H1 (cell line): ENCODE measurements at regions not wholly inside any gene's neighbourhood (a gene's known extent, or its start where the extent isn't known, plus 50 kb on each side); places are given as distances from the start of the nearest gene placed in this dataset.

Source experiments
- CREB1 ChIP-seq: IDR thresholded peaks from 2 replicates; pipeline ENCODE4 v1.6.1; 2012; ENCODE audit warnings: inconsistent platforms
- EP300 ChIP-seq, 2 experiments: IDR thresholded peaks; 1 replicate in 1 of 2; 2 replicates in 1 of 2; pipeline ENCODE4 v1.6.1; 2011 to 2012; ENCODE audit warnings: low read depth in 2 of 2, low read length in 2 of 2, mild to moderate bottlenecking in 2 of 2, borderline replicate concordance in 1 of 2, inconsistent platforms in 1 of 2, moderate library complexity in 1 of 2
- KDM5A ChIP-seq: fragments of 200-600 bp; IDR thresholded peaks from 2 replicates; pipeline ENCODE4 v1.7.1; 2012; ENCODE audit warnings: mild to moderate bottlenecking, low read length, inconsistent platforms, mixed read lengths
- POLR2A ChIP-seq, 2 experiments: IDR thresholded peaks; 1 replicate in 1 of 2; 2 replicates in 1 of 2; pipeline ENCODE4 v1.6.1; 2011; ENCODE audit warnings: low read depth in 2 of 2, low read length in 2 of 2, mild to moderate bottlenecking in 2 of 2; ENCODE audit errors: control extremely low read depth in 1 of 2
- TF ChIP-seq, protein P1 (sequence below): IDR thresholded peaks from 2 replicates; pipeline ENCODE4 v1.6.1; 2011; ENCODE audit warnings: low read depth, mild to moderate bottlenecking, low read length; ENCODE audit not compliant: insufficient read depth
- TF ChIP-seq, protein P2 (sequence below), 3 experiments: IDR thresholded peaks; 1 replicate in 2 of 3; 2 replicates in 1 of 3; pipeline versions ENCODE4 v1.5.1 to v1.6.1; 2011; ENCODE audit warnings: low read length in 3 of 3, mild to moderate bottlenecking in 3 of 3, inconsistent platforms in 2 of 3, low read depth in 1 of 3, moderate library complexity in 1 of 3; ENCODE audit not compliant: insufficient read depth in 1 of 3; ENCODE audit errors: control extremely low read depth in 1 of 3
- TF ChIP-seq, protein P3 (sequence below): IDR thresholded peaks from 2 replicates; pipeline ENCODE4 v1.6.1; 2012; ENCODE audit warnings: inconsistent platforms

DNA sequence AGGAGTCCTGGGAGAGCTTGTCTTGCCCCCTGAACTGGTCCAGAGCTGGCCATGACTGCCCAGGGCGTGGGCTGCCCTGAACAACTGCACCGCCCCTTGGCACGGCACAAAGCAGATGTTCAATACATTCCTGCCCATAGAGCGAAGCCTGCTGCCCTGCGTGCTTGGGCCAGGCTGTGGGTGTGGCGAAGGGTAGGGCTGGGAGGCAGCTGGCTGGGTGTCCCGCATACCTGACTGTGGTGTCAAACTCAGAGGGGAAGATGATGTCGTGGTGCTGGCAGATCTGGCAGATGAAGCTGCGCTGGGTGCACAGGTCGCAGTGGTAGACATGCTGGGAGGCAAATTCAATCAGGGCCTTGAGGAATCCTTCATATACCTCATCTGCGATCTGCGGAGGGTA, 124.2 kb upstream of the SMURF2 start:
- TF ChIP-seq KDM5A (no peak), POLR2A (IDR thresholded peaks at IDR 0.05; ENCODE audit: control extremely low read depth in 1 of 2, low read depth in 2 of 2, low read length in 2 of 2) (no peak), EP300 (IDR thresholded peaks at IDR 0.05; ENCODE audit: borderline replicate concordance in 1 of 2, low read depth in 2 of 2, low read length in 2 of 2) (no peak), CREB1 (no peak)
- TF ChIP-seq, protein P1, sequence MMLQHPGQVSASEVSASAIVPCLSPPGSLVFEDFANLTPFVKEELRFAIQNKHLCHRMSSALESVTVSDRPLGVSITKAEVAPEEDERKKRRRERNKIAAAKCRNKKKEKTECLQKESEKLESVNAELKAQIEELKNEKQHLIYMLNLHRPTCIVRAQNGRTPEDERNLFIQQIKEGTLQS, result no peak
- TF ChIP-seq, protein P2, sequence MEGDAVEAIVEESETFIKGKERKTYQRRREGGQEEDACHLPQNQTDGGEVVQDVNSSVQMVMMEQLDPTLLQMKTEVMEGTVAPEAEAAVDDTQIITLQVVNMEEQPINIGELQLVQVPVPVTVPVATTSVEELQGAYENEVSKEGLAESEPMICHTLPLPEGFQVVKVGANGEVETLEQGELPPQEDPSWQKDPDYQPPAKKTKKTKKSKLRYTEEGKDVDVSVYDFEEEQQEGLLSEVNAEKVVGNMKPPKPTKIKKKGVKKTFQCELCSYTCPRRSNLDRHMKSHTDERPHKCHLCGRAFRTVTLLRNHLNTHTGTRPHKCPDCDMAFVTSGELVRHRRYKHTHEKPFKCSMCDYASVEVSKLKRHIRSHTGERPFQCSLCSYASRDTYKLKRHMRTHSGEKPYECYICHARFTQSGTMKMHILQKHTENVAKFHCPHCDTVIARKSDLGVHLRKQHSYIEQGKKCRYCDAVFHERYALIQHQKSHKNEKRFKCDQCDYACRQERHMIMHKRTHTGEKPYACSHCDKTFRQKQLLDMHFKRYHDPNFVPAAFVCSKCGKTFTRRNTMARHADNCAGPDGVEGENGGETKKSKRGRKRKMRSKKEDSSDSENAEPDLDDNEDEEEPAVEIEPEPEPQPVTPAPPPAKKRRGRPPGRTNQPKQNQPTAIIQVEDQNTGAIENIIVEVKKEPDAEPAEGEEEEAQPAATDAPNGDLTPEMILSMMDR (IDR thresholded peaks at IDR 0.05; ENCODE audit: control extremely low read depth in 1 of 3, insufficient read depth in 1 of 3, low read depth in 1 of 3, low read length in 3 of 3), result no peak
- TF ChIP-seq, protein P3, sequence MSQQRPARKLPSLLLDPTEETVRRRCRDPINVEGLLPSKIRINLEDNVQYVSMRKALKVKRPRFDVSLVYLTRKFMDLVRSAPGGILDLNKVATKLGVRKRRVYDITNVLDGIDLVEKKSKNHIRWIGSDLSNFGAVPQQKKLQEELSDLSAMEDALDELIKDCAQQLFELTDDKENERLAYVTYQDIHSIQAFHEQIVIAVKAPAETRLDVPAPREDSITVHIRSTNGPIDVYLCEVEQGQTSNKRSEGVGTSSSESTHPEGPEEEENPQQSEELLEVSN, result no peak
